Ascending aorta (tissue), 2 donors: ENCODE measurements at regions not wholly inside any gene's neighbourhood (a gene's known extent, or its start where the extent isn't known, plus 50 kb on each side); places are given as distances from the start of the nearest gene placed in this dataset.

ENCODE experiments used
- DNase-seq, 2 donors: peaks; one replicate each; pipeline ENCODE4 v3.0.0-alpha.2; 2019; ENCODE audit warnings: low spot score in 2 of 2
- H3K27ac ChIP-seq, 2 donors: fragments of 200-600 bp; sonication (generic); one replicate each; pipeline ENCODE4 v1.5.1; 2016 to 2017; ENCODE audit warnings: mild to moderate bottlenecking in 1 of 2
- H3K27me3 ChIP-seq: fragments of 200-600 bp; sonication (generic); one replicate; pipeline ENCODE4 v1.5.1; 2017
- H3K36me3 ChIP-seq, 2 donors: fragments of 200-600 bp; sonication (generic); one replicate each; pipeline ENCODE4 v1.5.1; 2016
- H3K4me1 ChIP-seq, 2 donors: fragments of 200-600 bp; sonication (generic); one replicate each; pipeline ENCODE4 v1.5.1; 2016 to 2017; ENCODE audit warnings: mild to moderate bottlenecking in 1 of 2
- H3K4me3 ChIP-seq, 2 donors: fragments of 200-600 bp; sonication (generic); one replicate each; pipeline ENCODE4 v1.5.1; 2016 to 2017; ENCODE audit warnings: mild to moderate bottlenecking in 1 of 2
- H3K9me3 ChIP-seq, 2 donors: fragments of 200-600 bp; sonication (generic); one replicate each; pipeline ENCODE4 v1.5.1; 2016
- intact Hi-C: fragments of 100-400 bp; cut with DNase I; formaldehyde crosslinking; loops from one replicate; pipeline ENCODE4 v1.15.1; 2023
- TF ChIP-seq, protein P1 (sequence below), 3 experiments: fragments of 200-600 bp in 2 of 3; fragments of 450-650 bp in 1 of 3; sonication (generic) in 2 of 3; IDR thresholded peaks; one replicate each; pipeline ENCODE4 v1.5.1; 2016 to 2019; ENCODE audit warnings: antibody characterized with exemption in 3 of 3, mild to moderate bottlenecking in 1 of 3, moderate library complexity in 1 of 3

DNA sequence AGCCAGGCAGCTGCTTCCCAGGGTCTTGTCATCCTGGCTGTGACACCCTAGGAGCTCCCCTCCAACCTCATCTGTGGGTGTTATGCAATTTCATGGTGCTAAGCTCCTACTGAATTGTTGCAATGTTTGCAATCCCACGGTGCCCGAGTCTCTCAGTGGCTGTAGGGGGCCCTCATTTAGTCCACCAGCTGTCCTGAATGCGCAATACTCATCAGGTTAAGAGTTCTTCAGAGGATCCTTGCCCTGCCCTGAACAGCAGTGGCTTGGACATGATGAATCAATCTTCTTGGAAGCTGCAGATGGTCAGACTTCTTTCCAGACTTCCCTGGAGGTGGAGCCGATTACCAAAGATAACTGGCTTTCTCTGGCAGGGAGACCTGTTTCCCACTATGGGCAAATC lies 584.1 kb downstream of the CCDC171 start:
- DNase-seq, result no peak
- H3K4me1 ChIP-seq, result peaks cover 0 to 5% of the 10 kb centered on the region in 2 donors
- H3K27ac ChIP-seq, result no peak overlapping the region
- H3K4me3 ChIP-seq, result no peak overlapping the region
- no peaks in the 10 kb centered on the region for H3K36me3 ChIP-seq
- no peaks in the 10 kb centered on the region for H3K9me3 ChIP-seq
- intact Hi-C loops, result no loop called here
- TF ChIP-seq, protein P1, sequence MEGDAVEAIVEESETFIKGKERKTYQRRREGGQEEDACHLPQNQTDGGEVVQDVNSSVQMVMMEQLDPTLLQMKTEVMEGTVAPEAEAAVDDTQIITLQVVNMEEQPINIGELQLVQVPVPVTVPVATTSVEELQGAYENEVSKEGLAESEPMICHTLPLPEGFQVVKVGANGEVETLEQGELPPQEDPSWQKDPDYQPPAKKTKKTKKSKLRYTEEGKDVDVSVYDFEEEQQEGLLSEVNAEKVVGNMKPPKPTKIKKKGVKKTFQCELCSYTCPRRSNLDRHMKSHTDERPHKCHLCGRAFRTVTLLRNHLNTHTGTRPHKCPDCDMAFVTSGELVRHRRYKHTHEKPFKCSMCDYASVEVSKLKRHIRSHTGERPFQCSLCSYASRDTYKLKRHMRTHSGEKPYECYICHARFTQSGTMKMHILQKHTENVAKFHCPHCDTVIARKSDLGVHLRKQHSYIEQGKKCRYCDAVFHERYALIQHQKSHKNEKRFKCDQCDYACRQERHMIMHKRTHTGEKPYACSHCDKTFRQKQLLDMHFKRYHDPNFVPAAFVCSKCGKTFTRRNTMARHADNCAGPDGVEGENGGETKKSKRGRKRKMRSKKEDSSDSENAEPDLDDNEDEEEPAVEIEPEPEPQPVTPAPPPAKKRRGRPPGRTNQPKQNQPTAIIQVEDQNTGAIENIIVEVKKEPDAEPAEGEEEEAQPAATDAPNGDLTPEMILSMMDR (IDR thresholded peaks at IDR 0.05), result no peak
- H3K27me3 ChIP-seq, result no peaks in the 10 kb centered on the region

DNA sequence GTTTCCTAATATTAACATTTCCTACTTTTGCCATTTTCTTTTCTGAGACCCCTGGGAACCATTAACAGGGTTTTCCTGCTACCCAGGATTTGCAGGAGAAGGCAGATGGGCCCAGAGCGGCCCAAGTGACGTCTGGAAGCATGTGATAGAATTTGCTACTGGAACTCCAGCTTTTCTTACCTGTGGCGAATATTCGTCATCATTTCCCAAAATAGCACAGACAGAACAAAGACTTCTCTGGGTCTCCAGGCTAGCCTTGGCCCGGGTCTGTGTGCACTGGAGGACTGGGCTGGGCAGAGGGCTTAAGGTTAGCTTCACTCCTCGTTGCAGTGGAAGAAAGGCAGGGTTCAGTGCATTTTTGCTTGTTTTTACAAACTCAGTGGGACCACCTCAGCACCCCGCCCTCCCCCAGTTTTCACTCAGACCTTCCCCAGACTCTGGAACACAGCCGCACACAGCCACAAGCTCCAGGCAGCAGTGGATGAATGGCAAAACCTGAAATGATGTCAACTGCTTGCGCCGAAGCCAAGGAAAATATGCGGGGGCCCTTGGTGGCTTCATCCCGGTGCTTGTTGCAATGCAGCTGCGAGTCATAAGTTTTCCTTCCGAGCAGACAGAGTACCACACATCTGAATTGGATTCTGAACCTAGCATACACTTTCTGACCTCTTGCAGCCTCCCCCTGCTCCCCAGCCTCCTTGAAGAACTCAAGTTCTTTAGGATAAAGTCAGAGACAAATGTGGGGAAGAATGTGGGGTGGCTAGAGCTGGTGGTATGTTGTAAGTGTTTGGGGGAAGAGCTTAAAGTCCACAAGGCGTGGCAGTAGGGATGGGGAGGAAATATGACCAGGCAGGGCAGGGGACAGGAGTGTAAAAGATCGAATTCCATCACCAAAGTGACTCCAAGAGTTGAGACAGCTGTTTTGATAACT lies 586.0 kb downstream of the CCDC171 start:
- H3K27me3 ChIP-seq, result no peaks in the 10 kb centered on the region
- H3K4me1 ChIP-seq, result peaks cover 0 to 5% of the 10 kb centered on the region in 2 donors
- TF ChIP-seq, protein P1 (IDR thresholded peaks at IDR 0.05), result no peak
- DNase-seq, result peak in 1 of 2 donors; percentile 79
- H3K4me3 ChIP-seq, result no peak overlapping the region
- intact Hi-C loops, result no loop called here
- no peaks in the 10 kb centered on the region for H3K36me3 ChIP-seq
- H3K27ac ChIP-seq, result peak overlapping the region in 1 of 2 donors; percentile 18
- H3K9me3 ChIP-seq, result no peaks in the 10 kb centered on the region

DNA sequence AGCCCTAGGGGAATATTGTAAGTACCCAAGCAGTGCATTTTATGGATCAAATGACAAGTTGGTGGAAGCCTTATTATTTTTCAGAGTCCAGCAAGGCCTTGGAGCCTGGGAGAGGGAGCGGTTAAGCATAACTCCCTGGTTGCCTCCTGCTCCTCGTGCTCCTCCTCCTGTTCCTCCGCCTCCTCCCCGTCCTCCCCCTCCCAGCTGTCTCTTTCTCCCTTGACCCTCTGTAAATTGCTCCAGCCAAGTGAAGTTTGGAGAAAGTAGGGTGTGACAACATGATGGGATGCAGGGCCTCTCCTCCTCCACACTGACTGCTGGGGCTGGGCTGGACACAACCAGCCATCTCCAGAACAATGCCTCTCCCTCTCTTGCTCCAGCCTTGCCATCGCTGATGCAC lies 586.9 kb downstream of the CCDC171 start:
- Histone ChIP-seq H3K36me3 (no peaks in the 10 kb centered on the region), H3K27me3 (no peaks in the 10 kb centered on the region), H3K9me3 (no peaks in the 10 kb centered on the region), H3K4me3 (no peak overlapping the region), H3K4me1 (peaks cover 0 to 5% of the 10 kb centered on the region in 2 donors), H3K27ac (peak overlapping the region in 1 of 2 donors; percentile 18)
- TF ChIP-seq, protein P1 (IDR thresholded peaks at IDR 0.05), result no peak
- no peak for DNase-seq
- intact Hi-C loops, result no loop called here

DNA sequence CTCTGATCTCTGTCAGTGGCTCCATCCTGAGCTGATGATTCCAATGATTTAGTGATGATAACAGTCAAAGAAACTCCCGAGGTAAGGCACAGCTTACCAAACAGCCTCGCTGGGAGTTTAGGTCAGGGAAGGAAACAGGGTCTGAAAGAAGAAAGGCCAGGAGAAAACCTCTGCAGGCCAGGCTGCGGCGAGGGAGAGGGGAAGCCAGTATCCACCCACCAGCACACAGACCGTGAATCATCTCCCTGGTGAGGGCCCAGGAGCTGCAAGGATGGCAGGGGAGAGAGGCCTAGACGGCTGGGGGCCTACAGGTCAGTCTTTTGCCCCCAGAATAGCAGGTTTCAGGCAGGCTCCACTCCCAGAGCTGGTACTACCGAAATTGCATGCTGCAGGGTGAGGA lies 590.5 kb downstream of the CCDC171 start:
- intact Hi-C loops, result no loop called here
- peaks cover 0 to 5% of the 10 kb centered on the region in 2 donors for H3K4me1 ChIP-seq

DNA sequence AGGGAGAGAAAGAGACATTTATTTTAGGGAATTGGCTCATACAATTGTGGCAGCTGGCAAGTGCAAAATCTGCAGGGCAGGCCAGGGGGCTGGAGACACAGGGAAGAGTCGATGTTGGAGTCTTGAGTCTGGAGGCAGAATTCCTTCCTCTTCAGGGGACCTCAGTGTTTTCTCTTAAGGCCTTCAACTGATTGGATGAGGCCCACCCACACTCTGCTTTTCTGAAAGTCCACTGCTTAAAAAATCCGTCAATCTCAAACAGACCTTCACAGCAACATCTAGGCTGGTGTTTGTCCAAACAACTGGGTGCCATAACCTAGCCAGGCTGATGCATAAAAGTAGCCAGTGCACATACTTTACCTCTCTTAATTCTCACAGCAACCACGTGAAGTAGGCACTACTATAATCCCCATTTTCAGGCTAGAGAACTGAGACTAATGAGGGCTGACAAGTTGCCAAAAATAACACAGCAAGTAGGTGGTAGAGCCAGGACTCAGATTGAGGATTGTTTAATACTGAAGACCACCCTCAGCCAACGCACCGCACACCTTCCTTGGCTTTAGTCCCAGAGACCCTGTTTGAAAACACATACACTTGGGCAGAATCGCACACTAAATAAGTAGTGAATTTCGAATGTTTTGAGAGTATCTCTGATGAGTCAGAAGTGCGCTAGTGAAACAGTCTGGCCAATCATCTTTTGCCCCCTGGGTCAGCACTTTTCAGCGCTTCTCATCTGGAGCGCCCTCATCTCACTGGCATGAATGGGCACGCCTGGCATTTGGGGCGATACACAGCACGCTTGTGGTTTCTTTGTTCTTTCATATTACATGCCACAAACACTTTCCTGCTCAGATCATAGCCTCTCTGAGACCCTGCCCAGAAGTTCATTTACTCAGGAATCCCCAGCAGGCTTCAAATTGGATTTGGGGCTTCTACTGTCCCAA lies 591.4 kb downstream of the CCDC171 start:
- H3K36me3 ChIP-seq, result no peaks in the 10 kb centered on the region
- intact Hi-C loops, result no loop called here
- H3K9me3 ChIP-seq, result no peaks in the 10 kb centered on the region
- no peak overlapping the region for H3K4me3 ChIP-seq
- no peaks in the 10 kb centered on the region for H3K27me3 ChIP-seq
- no peak for DNase-seq
- peaks cover 0 to 3% of the 10 kb centered on the region in 2 donors for H3K4me1 ChIP-seq
- TF ChIP-seq, protein P1 (IDR thresholded peaks at IDR 0.05), result no peak
- no peak overlapping the region for H3K27ac ChIP-seq

More for the DNA sequence above, 590.5 kb downstream of the CCDC171 start:
- no peaks in the 10 kb centered on the region for H3K27me3 ChIP-seq
- no peaks in the 10 kb centered on the region for H3K9me3 ChIP-seq
- no peak overlapping the region for H3K4me3 ChIP-seq
- no peaks in the 10 kb centered on the region for H3K36me3 ChIP-seq
- H3K27ac ChIP-seq, result no peak overlapping the region
- no peak for DNase-seq
- TF ChIP-seq, protein P1 (IDR thresholded peaks at IDR 0.05), result no peak
